Stimulated activated CD4-positive, alpha-beta T cell treated with anti-CD3 and anti-CD28 coated beads, TNF-alpha, amount 100 ng/mL, for 24 hours (primary cell): ENCODE measurements at regions not wholly inside any gene's neighbourhood (a gene's known extent, or its start where the extent isn't known, plus 50 kb on each side); places are given as distances from the start of the nearest gene placed in this dataset.

ENCODE experiments used
- DNase-seq, 3 experiments: peaks; one replicate each; pipeline ENCODE4 v3.0.0-alpha.2; 2020; ENCODE audit warnings: low read depth in 3 of 3

GRCh38 chr4:59238212-59238611 is 1961.9 kb upstream of the ADGRL3 start:
- no peak for DNase-seq

GRCh38 chr4:59240011-59240410 is 1960.1 kb upstream of the ADGRL3 start:
- DNase-seq, result no peak

GRCh38 chr4:59243038-59243437 is 1957.1 kb upstream of the ADGRL3 start:
- DNase-seq, result no peak

- no peak for DNase-seq
Observed at GRCh38 chr4:59247032-59247431, 1953.1 kb upstream of the ADGRL3 start.

- no peak for DNase-seq
Observed at GRCh38 chr4:59248313-59248712, 1951.8 kb upstream of the ADGRL3 start.

DNA sequence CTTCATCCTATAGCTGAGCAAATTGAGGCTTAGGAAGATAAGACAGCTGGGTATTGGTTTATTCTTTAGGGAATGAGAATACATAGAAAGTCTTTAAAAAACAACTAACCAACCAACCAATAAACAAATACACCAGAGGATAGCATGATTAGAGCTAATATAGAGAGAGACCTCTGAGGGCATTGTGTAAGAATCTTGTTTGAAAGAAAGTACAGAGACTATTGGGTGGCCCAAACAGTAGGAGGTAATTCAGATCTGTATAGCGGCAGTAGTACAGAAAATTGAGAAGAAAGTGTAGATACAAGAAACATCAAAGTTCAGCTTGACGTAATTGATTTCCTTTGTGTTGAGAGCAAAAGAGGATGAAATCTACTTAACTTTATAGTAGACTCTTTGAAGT is 1951.0 kb upstream of the ADGRL3 start:
- DNase-seq, result no peak

DNA sequence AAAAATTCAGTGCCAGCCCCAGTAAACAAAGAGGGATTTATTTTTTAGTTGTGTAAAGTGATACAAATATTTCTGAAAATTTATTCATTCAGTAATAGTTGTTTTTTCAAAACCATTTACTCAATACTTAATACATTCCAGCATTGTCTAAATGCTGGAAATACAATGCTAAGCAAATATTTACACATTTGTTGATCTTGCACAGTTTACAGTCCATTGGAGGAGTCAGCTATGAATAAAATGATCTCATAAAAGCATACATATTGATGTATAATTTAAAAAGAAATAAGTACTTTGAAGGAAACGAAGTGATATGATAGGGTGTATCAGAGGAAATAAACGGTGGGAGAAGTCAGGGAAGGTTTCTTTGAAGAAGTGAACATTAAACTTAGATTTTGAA is 1942.1 kb upstream of the ADGRL3 start:
- DNase-seq, result no peak

GRCh38 chr4:59307609-59308008 is 1892.5 kb upstream of the ADGRL3 start:
- no peak for DNase-seq

GRCh38 chr4:59314637-59315036 is 1885.5 kb upstream of the ADGRL3 start:
- DNase-seq, result no peak

DNA sequence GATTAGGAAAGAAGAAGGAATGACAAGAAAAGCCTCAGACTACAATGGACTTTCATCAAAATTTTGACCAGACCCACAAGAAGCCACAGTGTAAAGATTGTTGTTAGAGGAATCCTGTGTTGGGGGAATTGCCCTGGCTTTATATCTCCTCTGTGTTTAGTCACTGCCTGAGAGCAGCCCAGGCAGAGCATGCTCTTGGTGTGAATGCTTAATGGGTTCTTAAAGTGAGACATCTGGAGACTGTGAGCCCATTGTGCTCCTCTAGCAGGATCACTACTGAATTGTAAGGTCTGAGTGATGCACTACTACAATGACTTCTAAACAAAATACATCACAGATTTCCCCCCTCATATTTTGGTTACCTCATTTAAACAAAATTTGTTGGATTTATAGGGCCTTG is 1860.5 kb upstream of the ADGRL3 start:
- DNase-seq, result no peak

DNA sequence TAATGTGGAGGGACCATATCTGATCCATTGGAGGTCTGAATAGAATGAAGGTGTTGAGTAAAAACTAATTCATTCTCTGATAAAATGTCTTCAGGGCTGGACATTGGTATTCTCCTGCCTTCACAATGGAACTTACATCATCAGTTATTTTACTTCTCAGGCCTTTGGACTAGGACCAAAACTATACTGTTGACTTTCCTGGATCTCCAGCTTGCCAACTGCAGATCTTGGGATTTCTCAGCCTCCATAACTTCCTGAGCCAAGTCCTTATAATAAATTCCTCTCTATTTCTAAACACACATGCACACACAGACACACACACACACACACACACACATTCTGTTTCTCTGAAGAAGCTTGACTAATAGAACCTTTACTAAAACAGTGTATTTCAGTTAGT is 1858.6 kb upstream of the ADGRL3 start:
- DNase-seq, result no peak

GRCh38 chr4:59348949-59349348 is 1851.2 kb upstream of the ADGRL3 start:
- DNase-seq, result no peak

DNA sequence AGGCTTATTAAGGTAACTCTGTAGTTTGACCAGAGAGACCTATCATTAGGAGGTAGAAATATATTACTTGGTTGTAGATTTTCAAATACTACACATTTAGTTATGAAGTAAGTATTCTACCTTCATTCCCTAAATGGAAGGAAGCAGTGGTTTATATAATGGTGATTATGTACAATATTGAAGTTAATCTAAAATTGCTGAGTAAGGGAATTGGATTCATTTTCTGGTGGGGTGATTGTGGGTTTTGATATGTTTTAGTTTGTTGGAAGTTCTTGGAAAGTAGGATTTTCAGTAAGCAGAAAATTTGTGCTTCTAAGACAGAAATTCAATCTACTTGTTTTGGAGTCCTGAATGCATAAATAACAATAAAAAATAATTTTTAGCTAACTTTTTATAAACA is 1830.9 kb upstream of the ADGRL3 start:
- DNase-seq, result no peak

DNA sequence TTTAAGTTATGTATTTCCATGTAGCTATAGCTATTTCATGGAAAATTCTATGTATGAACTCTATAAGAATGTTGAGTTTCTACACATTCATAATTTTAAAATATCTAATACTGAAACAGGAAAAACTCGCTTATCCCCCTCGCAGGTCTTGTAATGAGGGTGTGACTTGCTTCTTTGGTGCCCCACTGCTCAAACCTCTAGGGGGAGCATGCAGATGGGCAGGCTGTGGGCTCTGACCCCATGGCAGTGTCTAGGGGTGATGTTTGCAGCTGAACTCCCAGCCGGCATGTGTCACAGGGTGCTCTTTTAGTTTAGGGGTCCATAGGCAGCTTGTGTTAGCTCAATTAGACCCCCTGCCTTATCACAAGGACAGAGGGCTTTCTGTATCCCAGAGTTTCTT is 1825.7 kb upstream of the ADGRL3 start:
- no peak for DNase-seq

DNA sequence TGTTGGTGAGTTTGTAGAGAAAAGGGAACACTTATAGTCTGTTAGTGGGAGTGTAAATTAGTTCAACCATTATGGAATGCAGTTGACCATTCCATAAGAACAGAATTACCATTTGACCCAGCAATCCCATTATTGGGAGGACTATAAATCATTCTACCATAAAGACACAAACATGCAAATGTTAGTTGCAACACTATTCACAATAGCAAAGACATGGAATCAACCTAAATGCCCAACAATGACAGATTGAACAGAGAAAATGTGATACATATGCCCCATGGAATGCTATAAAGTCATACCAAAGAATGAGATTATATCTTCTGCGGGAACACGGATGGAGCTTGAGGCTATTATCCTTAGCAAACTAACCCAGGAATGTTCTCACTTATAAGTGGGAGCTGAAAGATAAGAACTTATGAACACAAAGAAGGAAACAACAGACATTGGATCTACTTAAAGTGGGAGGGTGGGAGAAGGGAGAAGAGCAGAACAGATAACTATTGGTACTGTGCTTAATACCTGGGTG is 1819.2 kb upstream of the ADGRL3 start:
- DNase-seq, result no peak

DNA sequence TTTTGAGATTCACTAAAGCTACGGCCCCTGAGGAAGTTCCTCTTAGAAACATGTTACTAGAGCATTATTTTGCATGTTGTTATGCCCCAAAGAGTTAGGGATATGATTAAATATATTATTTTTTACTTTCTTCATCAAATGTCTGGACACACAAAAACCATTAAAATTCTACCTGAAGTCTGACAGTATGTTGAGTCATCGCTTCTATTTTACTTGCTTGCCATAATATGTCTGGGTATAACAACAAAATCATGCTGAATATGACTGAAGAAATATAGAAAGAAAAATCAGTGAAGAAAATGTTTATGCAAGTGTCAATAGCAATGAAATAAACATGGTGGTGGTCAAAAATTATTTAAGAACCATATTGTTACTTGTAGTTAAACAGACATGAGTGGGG is 1818.5 kb upstream of the ADGRL3 start:
- DNase-seq, result no peak

GRCh38 chr4:59387759-59388758 is 1812.1 kb upstream of the ADGRL3 start:
- DNase-seq, result no peak

DNA sequence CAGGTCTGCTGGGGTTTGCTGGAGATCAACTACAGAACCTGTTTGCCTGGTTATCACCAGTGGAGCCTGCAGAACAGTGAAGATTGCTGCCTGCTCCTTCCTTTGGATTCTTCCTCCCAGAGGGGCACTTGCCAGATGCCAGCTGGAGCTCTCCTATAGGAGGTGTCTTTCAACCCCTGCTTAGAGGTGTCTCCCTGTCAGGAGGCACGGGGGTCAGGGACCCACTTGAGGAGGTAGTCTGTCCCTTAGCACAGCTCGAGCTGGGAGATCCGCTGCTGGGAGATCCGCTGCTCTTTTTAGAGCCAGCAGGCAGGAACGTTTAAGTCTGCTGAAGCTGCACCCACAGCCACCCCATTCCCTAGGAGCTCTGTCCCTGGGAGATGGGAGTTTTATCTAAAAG is 1806.3 kb upstream of the ADGRL3 start:
- DNase-seq, result no peak

GRCh38 chr4:59400334-59400733 is 1799.8 kb upstream of the ADGRL3 start:
- no peak for DNase-seq

- no peak for DNase-seq
Observed at GRCh38 chr4:59409647-59410046, 1790.5 kb upstream of the ADGRL3 start.

DNA sequence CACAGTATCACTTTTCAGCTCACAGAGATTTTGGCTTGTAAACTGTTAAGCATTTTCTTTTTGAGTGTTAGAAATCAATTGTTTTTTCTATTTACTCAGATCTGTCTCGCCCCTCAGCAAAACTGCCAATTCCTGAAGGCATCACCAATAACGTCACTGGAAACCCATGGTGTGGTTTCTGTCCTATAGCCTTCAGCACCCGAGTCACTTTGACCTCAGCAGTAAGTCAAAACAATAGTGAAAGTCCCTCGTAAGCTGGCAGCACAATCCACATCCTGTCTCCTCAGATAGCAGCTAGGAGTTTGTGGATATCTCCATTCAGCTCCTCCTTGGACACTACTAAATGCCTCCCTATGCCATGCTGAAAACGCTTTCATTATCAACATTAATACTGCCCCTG is 1787.4 kb upstream of the ADGRL3 start:
- DNase-seq, result no peak

GRCh38 chr4:59455751-59456150 is 1744.4 kb upstream of the ADGRL3 start:
- no peak for DNase-seq

- no peak for DNase-seq
Observed at GRCh38 chr4:59457576-59457975, 1742.5 kb upstream of the ADGRL3 start.
